ENCODE measurements at regions not wholly inside any gene's neighbourhood (a gene's known extent, or its start where the extent isn't known, plus 50 kb on each side); places are given as distances from the start of the nearest gene placed in this dataset.
"Not testable (repeated sequence)": the region's sequence is repeated elsewhere in the genome, so short reads cannot be mapped to it uniquely, and the experiment has no call there.

DNA sequence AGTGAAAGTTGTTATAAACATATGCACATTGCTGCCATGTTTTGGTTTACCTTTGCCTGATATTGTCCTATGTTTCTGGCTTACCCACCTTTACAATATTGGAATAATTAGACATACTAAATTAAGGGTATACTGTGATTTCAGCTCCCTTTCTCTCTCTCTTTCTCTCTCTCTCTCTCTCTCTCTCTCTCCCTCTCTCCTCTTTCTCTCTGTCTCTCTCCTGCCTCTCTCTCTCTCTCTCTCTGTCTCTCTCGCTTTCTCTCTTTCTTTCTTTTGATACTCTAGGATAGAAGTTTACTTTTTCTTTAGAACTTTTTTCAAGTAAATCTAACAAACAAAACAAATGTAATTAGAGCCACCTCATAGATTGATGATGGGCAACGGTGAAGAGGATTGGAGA lies 239.6 kb downstream of the TMEM161B start:
- Histone ChIP-seq H3K4me2 (ENCODE audit: unreplicated experiment) (no peak overlapping the region), H2AFZ (no peak overlapping the region), H3K27ac (no peak overlapping the region), H3K27me3 (replicated peaks; ENCODE audit: insufficient read depth) (no peaks in the 10 kb centered on the region), H3K9ac (no peak overlapping the region), H3K4me1 (ENCODE audit: insufficient read depth) (no peaks in the 10 kb centered on the region), H3K79me2 (ENCODE audit: insufficient read depth) (no peaks in the 10 kb centered on the region), H3K9me2 (ENCODE audit: insufficient read depth) (no peaks in the 10 kb centered on the region), H4K20me1 (ENCODE audit: insufficient read depth) (no peaks in the 10 kb centered on the region), H3K36me3 (ENCODE audit: low read depth) (no peaks in the 10 kb centered on the region), H3K9me3 (ENCODE audit: low read depth) (no peaks in the 10 kb centered on the region), H3F3A (ENCODE audit: insufficient read depth) (no peaks in the 10 kb centered on the region), H3K4me3 (no peak overlapping the region)
- in situ Hi-C loops (cut with MboI) = no loop called here
- DNase-seq = no peak
- TF ChIP-seq EZH2phosphoT487 (IDR thresholded peaks at IDR 0.05; ENCODE audit: insufficient read depth, low read depth) = no peak
- TF ChIP-seq EZH2 (IDR thresholded peaks at IDR 0.05; ENCODE audit: insufficient read depth, poor library complexity, severe bottlenecking) = no peak
- 51 to 55% methylated on average over 2 of the region's 2 CpGs for WGBS, 2 experiments (ENCODE audit: low coverage in 1 of 2, low lambda C conversion rate in 2 of 2, missing lambda C conversion rate in 2 of 2)

DNA sequence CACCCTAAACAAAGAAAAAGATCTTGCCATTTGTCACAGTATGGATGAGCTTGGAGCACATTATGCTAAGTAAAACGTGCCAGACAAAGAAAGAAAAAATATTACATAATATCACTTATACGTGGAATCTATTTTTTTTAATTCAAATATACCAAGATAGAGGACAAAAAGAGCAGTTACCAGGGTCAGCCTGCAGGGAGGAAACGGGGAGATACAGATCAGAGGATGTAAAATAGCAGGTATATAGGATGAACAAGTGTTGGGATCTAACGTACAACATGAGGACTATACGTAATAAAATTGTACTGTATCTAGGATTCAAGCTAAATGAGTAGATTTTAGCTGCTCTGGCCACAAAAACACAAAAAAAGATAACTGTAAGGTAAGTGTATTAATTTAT lies 247.5 kb downstream of the TMEM161B start:
- no peaks in the 10 kb centered on the region for H3K9me3 ChIP-seq (ENCODE audit: low read depth)
- H2AFZ ChIP-seq = no peak overlapping the region
- no peaks in the 10 kb centered on the region for H3K79me2 ChIP-seq (ENCODE audit: insufficient read depth)
- H3K36me3 ChIP-seq (ENCODE audit: low read depth) = no peaks in the 10 kb centered on the region
- H3K9ac ChIP-seq = no peak overlapping the region
- no peaks in the 10 kb centered on the region for H3F3A ChIP-seq (ENCODE audit: insufficient read depth)
- no peaks in the 10 kb centered on the region for H3K9me2 ChIP-seq (ENCODE audit: insufficient read depth)
- no peak overlapping the region for H3K27ac ChIP-seq
- in situ Hi-C loops (cut with MboI) = no loop called here
- H3K4me2 ChIP-seq (ENCODE audit: unreplicated experiment) = no peak overlapping the region
- H3K4me1 ChIP-seq (ENCODE audit: insufficient read depth) = no peaks in the 10 kb centered on the region
- H3K27me3 ChIP-seq (replicated peaks; ENCODE audit: insufficient read depth) = no peaks in the 10 kb centered on the region
- no peak overlapping the region for H3K4me3 ChIP-seq
- WGBS, 2 experiments (ENCODE audit: low coverage in 1 of 2, low lambda C conversion rate in 2 of 2, missing lambda C conversion rate in 2 of 2) = 36 to 42% methylated on average over 5 of the region's 5 CpGs
- no peaks in the 10 kb centered on the region for H4K20me1 ChIP-seq (ENCODE audit: insufficient read depth)
- no peak for DNase-seq
- no peak for TF ChIP-seq EZH2phosphoT487 (IDR thresholded peaks at IDR 0.05; ENCODE audit: insufficient read depth, low read depth)

GRCh38 chr5:88014984-88015383 lies 253.7 kb downstream of the TMEM161B start:
- not testable (repeated sequence) for DNase-seq

GRCh38 chr5:88000877-88001276 lies 267.8 kb downstream of the TMEM161B start:
- no peak overlapping the region for H3K4me3 ChIP-seq
- in situ Hi-C loops (cut with MboI) = no loop called here
- no peaks in the 10 kb centered on the region for H3F3A ChIP-seq (ENCODE audit: insufficient read depth)
- no peaks in the 10 kb centered on the region for H3K36me3 ChIP-seq (ENCODE audit: low read depth)
- no peak overlapping the region for H3K27ac ChIP-seq
- no peaks in the 10 kb centered on the region for H3K9me2 ChIP-seq (ENCODE audit: insufficient read depth)
- H3K9ac ChIP-seq = no peak overlapping the region
- no peaks in the 10 kb centered on the region for H4K20me1 ChIP-seq (ENCODE audit: insufficient read depth)
- H3K27me3 ChIP-seq (replicated peaks; ENCODE audit: insufficient read depth) = no peaks in the 10 kb centered on the region
- TF ChIP-seq EZH2 (IDR thresholded peaks at IDR 0.05; ENCODE audit: insufficient read depth, poor library complexity, severe bottlenecking) (no peak), EZH2phosphoT487 (IDR thresholded peaks at IDR 0.05; ENCODE audit: insufficient read depth, low read depth) (no peak)
- H3K4me1 ChIP-seq (ENCODE audit: insufficient read depth) = no peaks in the 10 kb centered on the region
- DNase-seq = no peak
- 8 to 9% methylated on average over 5 of the region's 5 CpGs for WGBS, 2 experiments (ENCODE audit: low coverage in 1 of 2, low lambda C conversion rate in 2 of 2, missing lambda C conversion rate in 2 of 2)
- no peak overlapping the region for H2AFZ ChIP-seq
- no peaks in the 10 kb centered on the region for H3K9me3 ChIP-seq (ENCODE audit: low read depth)
- H3K4me2 ChIP-seq (ENCODE audit: unreplicated experiment) = no peak overlapping the region
- no peaks in the 10 kb centered on the region for H3K79me2 ChIP-seq (ENCODE audit: insufficient read depth)

More at GRCh38 chr5:88014984-88015383, 253.7 kb downstream of the TMEM161B start:
- H3F3A ChIP-seq (ENCODE audit: insufficient read depth); H3K27me3 ChIP-seq (replicated peaks; ENCODE audit: insufficient read depth); H3K79me2 ChIP-seq (ENCODE audit: insufficient read depth); H2AFZ ChIP-seq; H3K4me3 ChIP-seq; in situ Hi-C loops (cut with MboI); H3K27ac ChIP-seq; H3K9me2 ChIP-seq (ENCODE audit: insufficient read depth); H4K20me1 ChIP-seq (ENCODE audit: insufficient read depth); H3K36me3 ChIP-seq (ENCODE audit: low read depth); H3K4me2 ChIP-seq (ENCODE audit: unreplicated experiment); H3K9ac ChIP-seq; H3K9me3 ChIP-seq (ENCODE audit: low read depth); H3K4me1 ChIP-seq (ENCODE audit: insufficient read depth): not testable (repeated sequence)
- 37 to 38% methylated on average over 7 of the region's 7 CpGs for WGBS, 2 experiments (ENCODE audit: low coverage in 1 of 2, low lambda C conversion rate in 2 of 2, missing lambda C conversion rate in 2 of 2)

DNA sequence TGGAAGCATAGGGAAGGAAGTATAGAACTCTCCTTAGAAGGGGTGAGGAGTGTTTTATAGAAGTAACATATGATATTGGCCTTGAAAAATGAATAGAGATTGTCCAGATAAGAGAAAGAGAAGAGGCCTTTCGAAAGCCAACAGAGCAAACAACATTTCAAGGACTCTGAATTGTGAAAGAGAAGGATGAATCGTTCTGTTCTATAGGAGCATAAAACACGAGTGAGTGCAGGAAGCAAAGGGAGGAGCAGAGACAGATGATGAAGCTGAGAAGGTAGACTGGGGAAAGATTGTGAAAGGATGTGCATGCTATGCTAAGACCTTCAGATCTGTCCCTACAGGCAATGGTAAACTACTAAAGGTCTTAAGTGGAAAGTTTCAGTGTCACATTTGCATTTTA lies 271.0 kb downstream of the TMEM161B start:
- Histone ChIP-seq H3K9me2 (ENCODE audit: insufficient read depth) (no peaks in the 10 kb centered on the region), H3K4me3 (no peak overlapping the region), H3K9me3 (ENCODE audit: low read depth) (no peaks in the 10 kb centered on the region), H2AFZ (no peak overlapping the region), H3F3A (ENCODE audit: insufficient read depth) (no peaks in the 10 kb centered on the region), H3K36me3 (ENCODE audit: low read depth) (no peaks in the 10 kb centered on the region), H3K27ac (no peak overlapping the region), H3K27me3 (replicated peaks; ENCODE audit: insufficient read depth) (no peaks in the 10 kb centered on the region), H4K20me1 (ENCODE audit: insufficient read depth) (no peaks in the 10 kb centered on the region), H3K79me2 (ENCODE audit: insufficient read depth) (no peaks in the 10 kb centered on the region), H3K9ac (no peak overlapping the region), H3K4me1 (ENCODE audit: insufficient read depth) (no peaks in the 10 kb centered on the region), H3K4me2 (ENCODE audit: unreplicated experiment) (no peak overlapping the region)
- in situ Hi-C loops (cut with MboI) = no loop called here
- WGBS, 2 experiments (ENCODE audit: low coverage in 1 of 2, low lambda C conversion rate in 2 of 2, missing lambda C conversion rate in 2 of 2) = 0 to 5% methylated on average over 3 of the region's 3 CpGs
- TF ChIP-seq EZH2phosphoT487 (IDR thresholded peaks at IDR 0.05; ENCODE audit: insufficient read depth, low read depth) = no peak
- TF ChIP-seq EZH2 (IDR thresholded peaks at IDR 0.05; ENCODE audit: insufficient read depth, poor library complexity, severe bottlenecking) = no peak
- DNase-seq = no peak

All from GM23248 (cell line).